H1 (cell line): ENCODE measurements at regions not wholly inside any gene's neighbourhood (a gene's known extent, or its start where the extent isn't known, plus 50 kb on each side); places are given as distances from the start of the nearest gene placed in this dataset.

ENCODE experiments used
- CTCF ChIA-PET: fragments of 300-600 bp; sonication (Branson Sonifier 250); formaldehyde crosslinking; loops from one replicate; lab custom pipeline; 2021; ENCODE audit not compliant: partially characterized antibody; lab: Charles Lee
- POLR2A ChIA-PET: fragments of 300-600 bp; sonication (Branson Sonifier 250); formaldehyde crosslinking; loops from one replicate; lab custom pipeline; 2021; ENCODE audit warnings: inconsistent platforms; ENCODE audit not compliant: partially characterized antibody; lab: Charles Lee
- DNase-seq, 2 experiments: peaks; one replicate each; pipeline versions ENCODE4 v3.0.0 to v3.0.0-alpha.2; 2010 to 2022; ENCODE audit warnings: low spot score in 2 of 2, low read depth in 1 of 2, mixed read lengths in 1 of 2
- FAIRE-seq: peaks from 2 replicates; lab custom pipeline; 2011; peaks lifted over from hg19 to GRCh38; lab: Jason Lieb, UNC
- H2AFZ ChIP-seq: 2 replicates; pipeline ENCODE4 v1.8.1; 2012; ENCODE audit warnings: low read length, inconsistent platforms
- H2AK5ac ChIP-seq: 2 replicates; pipeline ENCODE4 v1.6.1; 2013; ENCODE audit warnings: low read depth, low read length
- H2BK120ac ChIP-seq: replicated peaks from 2 replicates; pipeline ENCODE3; 2013; ENCODE audit warnings: low read depth, low read length, inconsistent platforms
- H2BK12ac ChIP-seq: 2 replicates; pipeline ENCODE4 v1.6.1; 2013; ENCODE audit warnings: low read depth, low read length
- H2BK15ac ChIP-seq: 2 replicates; pipeline ENCODE4 v1.6.1; 2013; ENCODE audit warnings: low read length
- H2BK20ac ChIP-seq: 2 replicates; pipeline ENCODE4 v1.6.1; 2013; ENCODE audit warnings: low read length
- H2BK5ac ChIP-seq: 2 replicates; pipeline ENCODE4 v1.6.1; 2013; ENCODE audit warnings: low read depth, low read length
- H3K14ac ChIP-seq: 2 replicates; pipeline ENCODE4 v1.6.1; 2013; ENCODE audit warnings: inconsistent platforms; ENCODE audit not compliant: insufficient read length
- H3K18ac ChIP-seq: 2 replicates; pipeline ENCODE4 v1.6.1; 2013; ENCODE audit warnings: low read length; ENCODE audit errors: extremely low read depth
- H3K23ac ChIP-seq: 2 replicates; pipeline ENCODE4 v1.6.1; 2013; ENCODE audit warnings: inconsistent platforms; ENCODE audit not compliant: insufficient read length
- H3K23me2 ChIP-seq: 2 replicates; pipeline ENCODE4 v1.6.1; 2013; ENCODE audit warnings: low read depth, low read length
- H3K27ac ChIP-seq: 2 replicates; pipeline ENCODE4 v1.6.1; 2011; ENCODE audit warnings: low read depth, low read length, inconsistent platforms
- H3K27me3 ChIP-seq, 4 experiments: replicated peaks in 1 of 4; 1 replicate in 1 of 4; 2 replicates in 3 of 4; pipeline versions ENCODE4 v1.6.1 to v1.8.1; 2011 to 2013; ENCODE audit warnings: low read length in 3 of 4, mild to moderate bottlenecking in 3 of 4, inconsistent platforms in 2 of 4, mixed read lengths in 2 of 4, moderate library complexity in 1 of 4; ENCODE audit not compliant: control insufficient read depth in 3 of 4, insufficient read depth in 3 of 4; ENCODE audit errors: extremely low read depth in 1 of 4
- H3K36me3 ChIP-seq, 4 experiments: 2 replicates each; pipeline versions ENCODE4 v1.6.1 to v1.8.1; 2011 to 2013; ENCODE audit warnings: mild to moderate bottlenecking in 4 of 4, low read length in 3 of 4, moderate library complexity in 2 of 4, control low read depth in 1 of 4, inconsistent platforms in 1 of 4; ENCODE audit not compliant: insufficient read depth in 4 of 4, control insufficient read depth in 2 of 4
- H3K4ac ChIP-seq: replicated peaks from 2 replicates; pipeline ENCODE3; 2013; ENCODE audit warnings: low read length, low read depth, mixed read lengths, inconsistent platforms; ENCODE audit not compliant: insufficient read length
- H3K4me1 ChIP-seq, 4 experiments: replicated peaks in 1 of 4; 1 replicate in 1 of 4; 2 replicates in 3 of 4; pipeline versions ENCODE4 v1.6.1 to v1.8.1; 2011 to 2013; ENCODE audit warnings: low read length in 3 of 4, inconsistent platforms in 2 of 4, mixed read lengths in 1 of 4; ENCODE audit not compliant: insufficient read depth in 4 of 4, control insufficient read depth in 3 of 4
- H3K4me2 ChIP-seq, 2 experiments: 2 replicates each; pipeline versions ENCODE4 v1.6.1 to v1.8.1; 2011 to 2013; ENCODE audit warnings: low read depth in 2 of 2, low read length in 2 of 2, control low read depth in 1 of 2, inconsistent platforms in 1 of 2, mild to moderate bottlenecking in 1 of 2; ENCODE audit not compliant: insufficient read depth in 1 of 2
- H3K4me3 ChIP-seq, 4 experiments: fragments of 200-600, 300-600 bp in 1 of 4; sonication (generic), shearing (Covaris generic), sonication (Bioruptor Twin) in 1 of 4; 2 replicates each; pipeline versions ENCODE4 v1.5.1 to v1.8.1; 2011 to 2016; ENCODE audit warnings: low read length in 4 of 4, low read depth in 3 of 4, control low read depth in 2 of 4, inconsistent platforms in 2 of 4, mild to moderate bottlenecking in 2 of 4, mixed read lengths in 1 of 4, moderate library complexity in 1 of 4; ENCODE audit not compliant: insufficient read depth in 2 of 4; ENCODE audit errors: extremely low read depth in 1 of 4
- H3K56ac ChIP-seq: replicated peaks from 2 replicates; pipeline ENCODE3; 2013; ENCODE audit warnings: low read depth, mild to moderate bottlenecking, mixed read lengths, low read length, inconsistent platforms; ENCODE audit not compliant: insufficient read length
- H3K79me1 ChIP-seq: 2 replicates; pipeline ENCODE4 v1.6.1; 2013; ENCODE audit warnings: low read depth, low read length, control low read depth
- H3K79me2 ChIP-seq, 2 experiments: 2 replicates each; pipeline versions ENCODE4 v1.6.1 to v1.8.1; 2012 to 2013; ENCODE audit warnings: low read length in 2 of 2, mild to moderate bottlenecking in 2 of 2, inconsistent platforms in 1 of 2; ENCODE audit not compliant: insufficient read depth in 2 of 2, control insufficient read depth in 1 of 2
- H3K9ac ChIP-seq, 4 experiments: replicated peaks in 1 of 4; 1 replicate in 1 of 4; 2 replicates in 3 of 4; pipeline versions ENCODE4 v1.6.1 to v1.8.1; 2011 to 2013; ENCODE audit warnings: low read depth in 3 of 4, low read length in 3 of 4, control low read depth in 2 of 4, mild to moderate bottlenecking in 2 of 4, moderate library complexity in 2 of 4, inconsistent platforms in 1 of 4; ENCODE audit errors: extremely low read depth in 1 of 4
- H3K9me3 ChIP-seq, 2 experiments: 2 replicates each; pipeline versions ENCODE4 v1.6.1 to v1.8.1; 2012 to 2013; ENCODE audit warnings: mild to moderate bottlenecking in 2 of 2, moderate library complexity in 2 of 2, control low read depth in 1 of 2, inconsistent platforms in 1 of 2, low read depth in 1 of 2, low read length in 1 of 2, mixed read lengths in 1 of 2; ENCODE audit not compliant: insufficient read depth in 2 of 2
- H4K20me1 ChIP-seq, 2 experiments: replicated peaks in 1 of 2; 2 replicates each; pipeline versions ENCODE3 to v1.8.1; 2011 to 2013; ENCODE audit warnings: inconsistent platforms in 2 of 2, low read length in 2 of 2, mild to moderate bottlenecking in 1 of 2; ENCODE audit not compliant: insufficient read depth in 2 of 2, control insufficient read depth in 1 of 2
- H4K5ac ChIP-seq: 2 replicates; pipeline ENCODE4 v1.6.1; 2013; ENCODE audit warnings: low read length, low read depth, mixed read lengths, inconsistent platforms; ENCODE audit not compliant: insufficient read length
- H4K8ac ChIP-seq: 2 replicates; pipeline ENCODE4 v1.8.0; 2013; ENCODE audit warnings: mild to moderate bottlenecking, moderate library complexity, low read length, inconsistent platforms; ENCODE audit not compliant: insufficient read depth; ENCODE audit errors: extremely low read depth
- H4K91ac ChIP-seq: replicated peaks from 2 replicates; pipeline ENCODE3; 2013; ENCODE audit warnings: low read length, mixed read lengths, inconsistent platforms; ENCODE audit not compliant: insufficient read length
- BRCA1 ChIP-seq: IDR thresholded peaks from 2 replicates; pipeline ENCODE4 v1.6.1; 2012; ENCODE audit warnings: low read depth, low read length, improper control_type of control experiment
- CHD1 ChIP-seq: IDR thresholded peaks from 2 replicates; pipeline ENCODE4 v1.6.1; 2012; ENCODE audit warnings: low read depth, low read length, improper control_type of control experiment
- CTCF ChIP-seq, 3 experiments: IDR thresholded peaks; 1 replicate in 2 of 3; 2 replicates in 1 of 3; pipeline versions ENCODE4 v1.5.1 to v1.6.1; 2011; ENCODE audit warnings: low read length in 3 of 3, mild to moderate bottlenecking in 3 of 3, inconsistent platforms in 2 of 3, low read depth in 1 of 3, moderate library complexity in 1 of 3; ENCODE audit not compliant: insufficient read depth in 1 of 3; ENCODE audit errors: control extremely low read depth in 1 of 3
- NRF1 ChIP-seq: IDR thresholded peaks from 2 replicates; pipeline ENCODE4 v1.6.1; 2011; ENCODE audit warnings: mild to moderate bottlenecking, low read depth, low read length, improper control_type of control experiment
- PHF8 ChIP-seq: fragments of 200-600 bp; sonication (generic); conservative IDR thresholded peaks from 2 replicates; pipeline ENCODE4 v1.7.1; 2012; ENCODE audit warnings: low read depth, mild to moderate bottlenecking, inconsistent platforms, low read length, moderate library complexity
- POLR2A ChIP-seq, 2 experiments: IDR thresholded peaks; 1 replicate in 1 of 2; 2 replicates in 1 of 2; pipeline ENCODE4 v1.6.1; 2011; ENCODE audit warnings: low read depth in 2 of 2, low read length in 2 of 2, mild to moderate bottlenecking in 2 of 2; ENCODE audit errors: control extremely low read depth in 1 of 2
- POU5F1 ChIP-seq: IDR thresholded peaks from 2 replicates; pipeline ENCODE4 v1.6.1; 2011; ENCODE audit warnings: low read depth, mild to moderate bottlenecking, low read length, moderate library complexity
- RFX5 ChIP-seq: IDR thresholded peaks from 2 replicates; pipeline ENCODE4 v1.6.1; 2011; ENCODE audit warnings: low read depth, low read length, improper control_type of control experiment, borderline replicate concordance
- RNF2 ChIP-seq: fragments of 200-900, 300-1000 bp; sonication (generic); IDR thresholded peaks from 2 replicates; pipeline ENCODE4 v1.7.1; 2016; ENCODE audit warnings: borderline replicate concordance, low read depth, mild to moderate bottlenecking, antibody characterized with exemption, low read length; ENCODE audit not compliant: poor library complexity, severe bottlenecking; ENCODE audit errors: missing control alignments
- USF2 ChIP-seq: IDR thresholded peaks from 2 replicates; pipeline ENCODE4 v1.6.1; 2011; ENCODE audit warnings: low read length, improper control_type of control experiment
- YY1 ChIP-seq: IDR thresholded peaks from 2 replicates; pipeline ENCODE4 v1.6.1; 2011; ENCODE audit warnings: low read depth, mild to moderate bottlenecking, low read length
- WGBS, 2 experiments: shearing (Covaris generic) in 1 of 2; methylation state at CpG; one replicate each; pipeline versions ENCODE4 v1.1.6 to v1.1.7; 2013 to 2015; ENCODE audit warnings: low lambda C conversion rate in 2 of 2, mixed read lengths in 2 of 2, inconsistent platforms in 1 of 2, low coverage in 1 of 2, missing lambda C conversion rate in 1 of 2; ENCODE audit not compliant: insufficient replicate concordance in 2 of 2, insufficient coverage in 1 of 2, insufficient read length in 1 of 2; ENCODE audit errors: extremely low coverage in 1 of 2, missing lambda C conversion rate in 1 of 2; 5-methylcytosine and 5-hydroxymethylcytosine counted together

GRCh38 chr10:121099181-121099580 lies 248.0 kb downstream of the WDR11 start:
- Histone ChIP-seq H3K14ac (no peak overlapping the region), H4K5ac (no peak overlapping the region), H2BK120ac (no peak overlapping the region), H3K4me1 (peaks cover 0 to 2% (median under 1%) of the 10 kb centered on the region in 4 experiments; a peak in 3 of 7 replicates), H2BK20ac (no peak overlapping the region), H3K4me3 (no peak overlapping the region), H2BK12ac (no peak overlapping the region), H2BK5ac (no peak overlapping the region), H4K91ac (no peak overlapping the region), H3K27ac (no peak overlapping the region), H3K9me3 (no peaks in the 10 kb centered on the region), H2BK15ac (no peak overlapping the region), H4K20me1 (no peaks in the 10 kb centered on the region), H3K27me3 (no peaks in the 10 kb centered on the region; a peak in 1 of 7 replicates), H3K9ac (no peak overlapping the region), H3K36me3 (no peaks in the 10 kb centered on the region), H3K4me2 (no peak overlapping the region), H2AFZ (no peak overlapping the region), H3K23me2 (no peaks in the 10 kb centered on the region), H3K18ac (no peak overlapping the region), H4K8ac (no peak overlapping the region), H3K79me2 (no peaks in the 10 kb centered on the region), H3K56ac (no peak overlapping the region), H2AK5ac (no peak overlapping the region), H3K4ac (no peak overlapping the region), H3K23ac (no peak overlapping the region), H3K79me1 (no peaks in the 10 kb centered on the region)
- ChIA-PET POLR2A (no interaction called here), CTCF (interaction anchor here (1.0 to 2.1 kb wide), 2 partner anchors 29 to 150 kb away, joined by 3 to 5 read pairs; no protein-coding TSS in a partner anchor)
- WGBS, 2 experiments = 96% methylated on average over 5 of the region's 5 CpGs; no CpG with 5 or more reads in 1 of the 2 experiments
- FAIRE-seq (no peak), DNase-seq (no peak)
- no peak for TF ChIP-seq CTCF (IDR thresholded peaks at IDR 0.05; ENCODE audit: control extremely low read depth in 1 of 3, insufficient read depth in 1 of 3, low read depth in 1 of 3, low read length in 3 of 3)
- no peak for TF ChIP-seq BRCA1
- TF ChIP-seq YY1 = no peak
- no peak for TF ChIP-seq USF2
- TF ChIP-seq POU5F1 = no peak
- TF ChIP-seq RNF2 = no peak
- TF ChIP-seq PHF8 = no peak
- no peak for TF ChIP-seq CHD1
- TF ChIP-seq RFX5 = no peak
- no peak for TF ChIP-seq POLR2A (IDR thresholded peaks at IDR 0.05; ENCODE audit: control extremely low read depth in 1 of 2, low read depth in 2 of 2, low read length in 2 of 2)
- TF ChIP-seq NRF1 = no peak
